ENCODE measurements at regions not wholly inside any gene's neighbourhood (a gene's known extent, or its start where the extent isn't known, plus 50 kb on each side); places are given as distances from the start of the nearest gene placed in this dataset.

DNA sequence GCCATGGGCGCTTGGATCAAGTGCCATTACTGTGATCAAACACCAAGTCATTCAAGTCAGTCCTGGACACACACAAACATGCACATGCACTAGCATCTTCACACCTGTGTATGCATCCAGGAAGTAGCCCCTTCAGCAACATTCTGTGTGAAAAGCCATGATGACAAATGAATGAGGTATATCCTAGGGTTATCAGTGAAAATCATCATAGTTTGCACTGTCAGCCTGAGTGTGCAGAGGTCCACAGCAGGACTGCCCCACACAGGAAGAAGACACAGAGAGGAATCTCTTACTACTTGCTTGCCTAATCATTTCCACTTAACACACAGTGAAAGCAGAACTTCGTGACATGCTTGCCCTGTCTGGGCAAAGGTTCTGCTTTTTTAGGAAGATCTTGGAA lies 184.0 kb upstream of the ADO start:
- no peak for TF ChIP-seq CTCF (IDR thresholded peaks at IDR 0.05; ENCODE audit: low read depth, low read length)
- DNase-seq (ENCODE audit: low read depth, low spot score): no peak
- H3K4me3 ChIP-seq (ENCODE audit: low read depth, low read length): no peak overlapping the region
- in situ Hi-C loops (cut with HindIII; ENCODE audit: low sequenced_read_pairs): no loop called here

DNA sequence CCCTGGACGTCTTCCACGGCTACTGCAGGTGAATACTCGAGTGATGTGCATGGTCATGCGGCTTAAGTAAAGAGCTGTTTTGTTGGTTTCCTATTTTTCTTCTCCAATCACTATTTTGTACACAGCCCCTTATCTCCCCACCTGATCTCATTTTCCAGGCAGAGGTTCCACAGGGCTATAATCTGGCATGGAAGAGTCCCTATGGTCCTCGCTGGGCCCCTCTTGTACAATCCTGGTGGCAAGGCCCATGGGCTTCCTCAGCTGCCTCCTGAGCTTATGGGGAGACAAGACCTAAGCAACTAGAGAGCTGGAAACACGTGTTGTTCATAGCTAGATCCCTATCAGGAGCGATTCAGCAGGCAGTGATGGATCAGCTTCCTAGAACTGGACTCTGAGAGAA lies 181.3 kb upstream of the ADO start:
- no peak overlapping the region for H3K4me3 ChIP-seq (ENCODE audit: low read depth, low read length)
- TF ChIP-seq CTCF (IDR thresholded peaks at IDR 0.05; ENCODE audit: low read depth, low read length): no peak
- no peak for DNase-seq (ENCODE audit: low read depth, low spot score)
- in situ Hi-C loops (cut with HindIII; ENCODE audit: low sequenced_read_pairs): no loop called here

- in situ Hi-C loops (cut with HindIII; ENCODE audit: low sequenced_read_pairs): no loop called here
These were observed 179.0 kb upstream of the ADO start for GRCh38 chr10:62625484-62625883.

DNA sequence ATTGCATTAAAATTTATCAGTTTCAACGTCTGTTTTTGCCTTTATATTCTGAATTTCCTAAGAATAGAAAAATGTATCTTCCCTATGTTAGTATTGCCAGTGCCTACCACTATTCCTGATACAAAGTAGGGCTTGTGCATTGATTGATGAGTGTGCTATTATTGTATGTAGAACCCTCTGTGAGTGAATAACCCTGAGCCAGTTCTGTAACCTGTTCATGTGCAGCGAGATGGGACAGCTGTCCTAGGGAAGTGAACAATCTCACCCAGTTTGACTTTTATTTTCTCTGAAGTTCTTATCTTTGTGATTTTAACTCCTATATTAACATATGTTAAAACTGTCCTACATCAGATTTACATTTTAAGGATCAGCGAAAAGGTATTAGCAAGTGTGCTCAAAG lies 178.4 kb upstream of the ADO start:
- in situ Hi-C loops (cut with HindIII; ENCODE audit: low sequenced_read_pairs): no loop called here
- no peak for DNase-seq (ENCODE audit: low read depth, low spot score)
- no peak overlapping the region for H3K4me3 ChIP-seq (ENCODE audit: low read depth, low read length)
- TF ChIP-seq CTCF (IDR thresholded peaks at IDR 0.05; ENCODE audit: low read depth, low read length): no peak

More at GRCh38 chr10:62625484-62625883, 179.0 kb upstream of the ADO start:
- H3K4me3 ChIP-seq (ENCODE audit: low read depth, low read length): no peak overlapping the region
- TF ChIP-seq CTCF (IDR thresholded peaks at IDR 0.05; ENCODE audit: low read depth, low read length): no peak
- DNase-seq (ENCODE audit: low read depth, low spot score): no peak

- peak; percentile 21 for DNase-seq (ENCODE audit: low read depth, low spot score)
- no peak for TF ChIP-seq CTCF (IDR thresholded peaks at IDR 0.05; ENCODE audit: low read depth, low read length)
- H3K4me3 ChIP-seq (ENCODE audit: low read depth, low read length): no peak overlapping the region
- in situ Hi-C loops (cut with HindIII; ENCODE audit: low sequenced_read_pairs): no loop called here
These were observed 177.7 kb upstream of the ADO start for GRCh38 chr10:62626817-62627216.

DNA sequence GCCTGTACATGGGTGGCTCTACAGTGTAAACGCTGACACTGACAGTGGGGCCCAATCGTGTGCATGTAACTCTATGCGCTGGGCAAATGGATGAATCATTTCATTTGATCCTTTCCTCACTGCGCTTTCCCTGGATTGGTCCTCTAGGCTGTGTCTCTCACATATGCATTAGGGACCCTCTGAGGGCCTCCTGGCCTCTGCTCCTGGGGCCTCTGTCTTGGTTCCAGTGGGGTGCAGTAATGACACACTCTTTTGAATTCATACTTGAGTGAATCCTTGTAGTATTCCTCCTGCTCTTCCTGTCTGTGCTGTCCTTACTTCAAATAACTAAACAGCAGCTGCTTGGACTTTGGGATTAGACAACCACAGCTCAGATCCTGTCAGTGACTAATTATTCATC lies 176.5 kb upstream of the ADO start:
- DNase-seq (ENCODE audit: low read depth, low spot score): no peak
- in situ Hi-C loops (cut with HindIII; ENCODE audit: low sequenced_read_pairs): no loop called here
- no peak for TF ChIP-seq CTCF (IDR thresholded peaks at IDR 0.05; ENCODE audit: low read depth, low read length)
- no peak overlapping the region for H3K4me3 ChIP-seq (ENCODE audit: low read depth, low read length)

GRCh38 chr10:62631241-62631640 lies 173.3 kb upstream of the ADO start:
- in situ Hi-C loops (cut with HindIII; ENCODE audit: low sequenced_read_pairs): no loop called here
- TF ChIP-seq CTCF (IDR thresholded peaks at IDR 0.05; ENCODE audit: low read depth, low read length): no peak
- no peak overlapping the region for H3K4me3 ChIP-seq (ENCODE audit: low read depth, low read length)
- no peak for DNase-seq (ENCODE audit: low read depth, low spot score)

Data from astrocyte of the spinal cord (primary cell).